ENCODE measurements at regions not wholly inside any gene's neighbourhood (a gene's known extent, or its start where the extent isn't known, plus 50 kb on each side); places are given as distances from the start of the nearest gene placed in this dataset.

- TF ChIP-seq CTCF (IDR thresholded peaks at IDR 0.05) = no peak
- no peak for TF ChIP-seq POLR2A (IDR thresholded peaks at IDR 0.05)
These were observed 202.8 kb upstream of the COPS8 start for GRCh38 chr2:236882930-236883329.

Measured in body of pancreas (tissue), 4 donors.